IMR-90 (cell line): ENCODE measurements at regions not wholly inside any gene's neighbourhood (a gene's known extent, or its start where the extent isn't known, plus 50 kb on each side); places are given as distances from the start of the nearest gene placed in this dataset.

Source experiments
- ATAC-seq: fragments of 200-7000 bp; cut with Tn5 transposase; 2 replicates; pipeline ENCODE4 v1.9.1; 2020; ENCODE audit warnings: low read depth, mild to moderate bottlenecking, moderate library complexity
- BruUV-seq: library from RNA; stranded (reverse); fragments of 400-500 nt; replicated peaks from 2 replicates; lab custom pipeline; 2021; lab: Mats Ljungman, UMichigan
- CTCF ChIA-PET: fragments of 300-600 bp; formaldehyde crosslinking; extraction: SDS; loops from one replicate; lab custom pipeline; 2021; ENCODE audit warnings: antibody characterized with exemption; lab: Yijun Ruan, JAX
- POLR2A ChIA-PET: fragments of 300-600 bp; sonication (Branson Sonifier 250); formaldehyde crosslinking; loops from one replicate; lab custom pipeline; 2022; ENCODE audit warnings: antibody characterized with exemption; ENCODE audit not compliant: unreplicated experiment; lab: Charles Lee
- DNase-seq: peaks from one replicate; pipeline ENCODE4 v3.0.0; 2013
- H2AFZ ChIP-seq: replicated peaks from 2 replicates; pipeline ENCODE3; 2013; ENCODE audit warnings: low read length, mild to moderate bottlenecking; ENCODE audit not compliant: poor library complexity
- H2AK5ac ChIP-seq: 2 replicates; pipeline ENCODE4 v1.6.1; 2013; ENCODE audit warnings: low read depth, low read length, inconsistent platforms
- H2AK9ac ChIP-seq: replicated peaks from 2 replicates; pipeline ENCODE3; 2013; ENCODE audit warnings: mild to moderate bottlenecking, low read depth, low read length, moderate library complexity; ENCODE audit not compliant: poor library complexity
- H2BK120ac ChIP-seq: 2 replicates; pipeline ENCODE4 v1.6.1; 2013; ENCODE audit warnings: low read depth, low read length, inconsistent platforms
- H2BK15ac ChIP-seq: 3 replicates; pipeline ENCODE4 v1.6.1; 2013; ENCODE audit warnings: low read depth, low read length, inconsistent platforms
- H2BK20ac ChIP-seq: 2 replicates; pipeline ENCODE4 v1.6.1; 2013; ENCODE audit warnings: low read depth, mild to moderate bottlenecking, inconsistent platforms, low read length, moderate library complexity
- H2BK5ac ChIP-seq: 2 replicates; pipeline ENCODE4 v1.6.1; 2013; ENCODE audit warnings: mild to moderate bottlenecking, low read depth, low read length, inconsistent platforms; ENCODE audit not compliant: poor library complexity, severe bottlenecking
- H3K14ac ChIP-seq: replicated peaks from 2 replicates; pipeline ENCODE4 v1.6.1; 2013; ENCODE audit warnings: low read depth, low read length, inconsistent platforms
- H3K18ac ChIP-seq: 2 replicates; pipeline ENCODE4 v1.6.1; 2013; ENCODE audit warnings: low read depth, low read length, control low read depth
- H3K23ac ChIP-seq: 2 replicates; pipeline ENCODE4 v1.6.1; 2013; ENCODE audit warnings: low read depth, low read length, inconsistent platforms
- H3K27ac ChIP-seq: 2 replicates; pipeline ENCODE4 v1.5.1; 2013; ENCODE audit warnings: mild to moderate bottlenecking, control low read depth, low read length; ENCODE audit not compliant: insufficient read depth
- H3K27me3 ChIP-seq: 2 replicates; pipeline ENCODE4 v1.6.1; 2013; ENCODE audit warnings: low read length; ENCODE audit not compliant: control insufficient read depth, insufficient read depth
- H3K36me3 ChIP-seq: 2 replicates; pipeline ENCODE4 v1.6.1; 2013; ENCODE audit warnings: low read length, mixed read lengths; ENCODE audit not compliant: control insufficient read depth, insufficient read depth
- H3K4ac ChIP-seq: 2 replicates; pipeline ENCODE4 v1.6.1; 2013; ENCODE audit warnings: low read depth, low read length, inconsistent platforms
- H3K4me1 ChIP-seq: 2 replicates; pipeline ENCODE4 v1.6.1; 2013; ENCODE audit warnings: low read length, mixed read lengths; ENCODE audit not compliant: control insufficient read depth, insufficient read depth
- H3K4me2 ChIP-seq: 2 replicates; pipeline ENCODE4 v1.6.1; 2013; ENCODE audit warnings: low read depth, mild to moderate bottlenecking, control low read depth, low read length, moderate library complexity
- H3K4me3 ChIP-seq: 2 replicates; pipeline ENCODE4 v1.5.1; 2013; ENCODE audit warnings: low read depth, mild to moderate bottlenecking, control low read depth, low read length, moderate library complexity; ENCODE audit not compliant: insufficient read depth
- H3K56ac ChIP-seq: 2 replicates; pipeline ENCODE4 v1.6.1; 2013; ENCODE audit warnings: low read length, inconsistent platforms; ENCODE audit not compliant: insufficient read depth; ENCODE audit errors: extremely low read depth
- H3K79me1 ChIP-seq, 2 experiments: 2 replicates each; pipeline ENCODE4 v1.6.1; 2013; ENCODE audit warnings: low read length in 2 of 2, inconsistent platforms in 1 of 2, low read depth in 1 of 2
- H3K9ac ChIP-seq: 2 replicates; pipeline ENCODE4 v1.6.1; 2013; ENCODE audit warnings: low read depth, low read length, control low read depth
- H3K9me1 ChIP-seq: 2 replicates; pipeline ENCODE4 v1.6.1; 2013; ENCODE audit warnings: low read length, inconsistent platforms; ENCODE audit not compliant: insufficient read depth
- H3K9me3 ChIP-seq: 2 replicates; pipeline ENCODE4 v1.6.1; 2013; ENCODE audit warnings: low read length; ENCODE audit not compliant: control insufficient read depth, insufficient read depth
- H4K20me1 ChIP-seq: 2 replicates; pipeline ENCODE4 v1.6.1; 2013; ENCODE audit warnings: low read length, inconsistent platforms; ENCODE audit not compliant: insufficient read depth
- H4K5ac ChIP-seq: 2 replicates; pipeline ENCODE4 v1.6.1; 2013; ENCODE audit warnings: mild to moderate bottlenecking, low read depth, low read length, control low read depth
- H4K8ac ChIP-seq, 2 experiments: 2 replicates each; pipeline ENCODE4 v1.6.1; 2013; ENCODE audit warnings: low read depth in 2 of 2, low read length in 2 of 2, control low read depth in 1 of 2, inconsistent platforms in 1 of 2
- H4K91ac ChIP-seq: 2 replicates; pipeline ENCODE4 v1.6.1; 2013; ENCODE audit warnings: low read depth, low read length, inconsistent platforms; ENCODE audit not compliant: insufficient read depth
- BHLHE40 ChIP-seq: fragments of 150-350 bp; IDR thresholded peaks from 2 replicates; pipeline ENCODE4 v1.6.1; 2016; ENCODE audit warnings: mild to moderate bottlenecking, low read depth, low read length
- WGBS, 2 experiments: methylation state at CpG; one replicate each; pipeline versions ENCODE4 v1.1.5 to v1.1.7; 2013; ENCODE audit warnings: missing lambda C conversion rate in 2 of 2; ENCODE audit not compliant: insufficient read length in 1 of 2; ENCODE audit errors: extremely low coverage in 2 of 2; 5-methylcytosine and 5-hydroxymethylcytosine counted together
- dilution Hi-C: fragments of 300-500 bp; cut with HindIII; formaldehyde crosslinking; loops from one replicate; pipeline ENCODE4 v1.14.3; 2018; ENCODE audit warnings: low sequenced_read_pairs; ENCODE audit not compliant: unreplicated experiment
- in situ Hi-C: fragments of 300-500 bp; cut with MboI; formaldehyde crosslinking; loops from 3 replicates; pipeline ENCODE4 v1.14.3; 2019; ENCODE audit warnings: low sequenced_read_pairs, inconsistent platforms, mixed read lengths
- intact Hi-C: fragments of 100-400 bp; cut with micrococcal nuclease; formaldehyde crosslinking; loops from 2 replicates; pipeline ENCODE4 v1.10.0; 2022
- TF ChIP-seq, protein P1 (sequence below): conservative IDR thresholded peaks from 2 replicates; pipeline ENCODE4 v1.5.1; 2012; ENCODE audit warnings: mild to moderate bottlenecking, low read depth, low read length, improper control_type of control experiment

DNA sequence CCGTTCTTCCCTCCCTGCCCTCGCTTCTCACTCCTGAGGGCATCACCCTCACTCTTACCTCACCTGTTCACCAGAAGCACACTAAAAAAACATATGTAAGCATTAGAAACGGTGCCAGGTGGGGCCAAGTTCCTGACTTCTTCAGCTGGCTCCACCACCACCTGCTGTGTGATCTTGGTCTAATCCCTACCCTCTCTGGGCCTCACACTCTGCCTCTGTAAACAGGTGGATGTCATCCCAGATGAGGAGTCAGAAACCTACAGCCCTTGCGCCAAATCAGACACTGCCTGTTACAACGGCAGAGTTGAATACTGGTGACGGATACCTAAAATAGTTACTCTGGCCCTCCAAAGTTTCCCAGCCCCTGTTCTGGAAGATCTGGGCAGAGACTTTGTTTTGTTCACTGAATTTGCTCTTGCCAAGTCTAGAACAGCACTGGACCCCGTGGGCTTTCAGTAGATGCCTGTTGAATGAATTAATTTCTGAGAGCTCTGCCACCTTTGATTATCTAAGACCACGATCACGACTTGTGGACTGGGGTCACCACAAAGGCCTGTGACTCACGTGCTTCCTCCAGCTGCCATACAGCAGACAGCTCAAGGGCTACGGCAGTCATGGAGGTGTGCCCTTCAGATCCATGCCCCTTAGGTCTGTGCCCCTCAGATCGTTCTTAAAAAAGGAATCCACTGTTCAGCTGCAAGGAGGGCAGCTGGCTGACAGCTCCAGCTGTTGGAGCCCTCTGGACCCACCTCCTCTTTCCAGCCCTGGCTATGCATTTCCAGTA lies 71.9 kb downstream of the GSC start:
- peaks cover 2% of the 10 kb centered on the region; the same call in 1 of the 2 replicates for H3K27me3 ChIP-seq
- POLR2A ChIA-PET, result no interaction called here
- H4K20me1 ChIP-seq, result no peaks in the 10 kb centered on the region
- no peak overlapping the region for H3K27ac ChIP-seq
- H2BK5ac ChIP-seq, result no peak overlapping the region
- H3K56ac ChIP-seq, result no peak overlapping the region
- CTCF ChIA-PET, result interaction anchor here (1.0 kb wide), 1 partner anchor 8 kb away, joined by 3 read pairs; no protein-coding TSS in a partner anchor
- no peak overlapping the region for H3K4me2 ChIP-seq
- TF ChIP-seq BHLHE40, result peak; percentile 35; the same call in 1 of the 2 replicates
- TF ChIP-seq, protein P1, sequence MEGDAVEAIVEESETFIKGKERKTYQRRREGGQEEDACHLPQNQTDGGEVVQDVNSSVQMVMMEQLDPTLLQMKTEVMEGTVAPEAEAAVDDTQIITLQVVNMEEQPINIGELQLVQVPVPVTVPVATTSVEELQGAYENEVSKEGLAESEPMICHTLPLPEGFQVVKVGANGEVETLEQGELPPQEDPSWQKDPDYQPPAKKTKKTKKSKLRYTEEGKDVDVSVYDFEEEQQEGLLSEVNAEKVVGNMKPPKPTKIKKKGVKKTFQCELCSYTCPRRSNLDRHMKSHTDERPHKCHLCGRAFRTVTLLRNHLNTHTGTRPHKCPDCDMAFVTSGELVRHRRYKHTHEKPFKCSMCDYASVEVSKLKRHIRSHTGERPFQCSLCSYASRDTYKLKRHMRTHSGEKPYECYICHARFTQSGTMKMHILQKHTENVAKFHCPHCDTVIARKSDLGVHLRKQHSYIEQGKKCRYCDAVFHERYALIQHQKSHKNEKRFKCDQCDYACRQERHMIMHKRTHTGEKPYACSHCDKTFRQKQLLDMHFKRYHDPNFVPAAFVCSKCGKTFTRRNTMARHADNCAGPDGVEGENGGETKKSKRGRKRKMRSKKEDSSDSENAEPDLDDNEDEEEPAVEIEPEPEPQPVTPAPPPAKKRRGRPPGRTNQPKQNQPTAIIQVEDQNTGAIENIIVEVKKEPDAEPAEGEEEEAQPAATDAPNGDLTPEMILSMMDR, result no peak
- H4K91ac ChIP-seq, result no peak overlapping the region
- no peak overlapping the region for H3K18ac ChIP-seq
- no peak overlapping the region for H4K5ac ChIP-seq
- peak overlapping the region; percentile 65 for H2AK9ac ChIP-seq
- no peak overlapping the region for H2BK20ac ChIP-seq
- H3K23ac ChIP-seq, result no peak overlapping the region
- BruUV-seq, result no TSS peak
- H3K9me3 ChIP-seq, result no peaks in the 10 kb centered on the region
- H3K4me1 ChIP-seq, result no peaks in the 10 kb centered on the region
- H3K79me1 ChIP-seq, result no peaks in the 10 kb centered on the region
- H2BK15ac ChIP-seq, result no peak overlapping the region
- no peaks in the 10 kb centered on the region for H3K36me3 ChIP-seq
- intact Hi-C loops (no loop called here), in situ Hi-C loops (loop anchor here (25.0 kb wide), 1 partner anchor 1289 kb away; no protein-coding TSS in a partner anchor), dilution Hi-C loops (no loop called here)
- no peaks in the 10 kb centered on the region for H3K9me1 ChIP-seq
- H2AFZ ChIP-seq, result no peak overlapping the region
- H2AK5ac ChIP-seq, result no peak overlapping the region
- no peak overlapping the region for H2BK120ac ChIP-seq
- no peak overlapping the region for H3K9ac ChIP-seq
- H3K14ac ChIP-seq, result no peak overlapping the region
- 35% methylated on average over 9 of the region's 12 CpGs; no CpG with 5 or more reads in 1 of the 2 experiments for WGBS, 2 experiments
- H3K4ac ChIP-seq, result no peak overlapping the region
- DNase-seq (peak; percentile 5), ATAC-seq (no peak)
- H4K8ac ChIP-seq, result no peak overlapping the region
- no peak overlapping the region for H3K4me3 ChIP-seq
